Colonic mucosa (tissue), 4 donors: ENCODE measurements at regions not wholly inside any gene's neighbourhood (a gene's known extent, or its start where the extent isn't known, plus 50 kb on each side); places are given as distances from the start of the nearest gene placed in this dataset.

Experiments used
- DNase-seq: peaks from one replicate; pipeline ENCODE4 v3.0.0-alpha.2; 2020
- H3K27ac ChIP-seq: fragments of 200-600 bp; one replicate; pipeline ENCODE4 v1.8.0; 2021
- H3K27me3 ChIP-seq: fragments of 200-600 bp; one replicate; pipeline ENCODE4 v1.8.0; 2021
- H3K36me3 ChIP-seq: fragments of 200-600 bp; one replicate; pipeline ENCODE4 v1.8.0; 2021
- H3K4me1 ChIP-seq: fragments of 200-600 bp; one replicate; pipeline ENCODE4 v1.8.0; 2021; ENCODE audit warnings: mild to moderate bottlenecking
- H3K4me3 ChIP-seq: fragments of 200-600 bp; one replicate; pipeline ENCODE4 v1.8.0; 2021
- H3K9ac ChIP-seq, 2 donors: one replicate each; pipeline ENCODE4 v1.7.0; 2013; ENCODE audit warnings: control low read depth in 2 of 2, low read depth in 2 of 2, low read length in 2 of 2
- H3K9me3 ChIP-seq: fragments of 200-600 bp; one replicate; pipeline ENCODE4 v1.8.0; 2021
- intact Hi-C: fragments of 100-400 bp; cut with DNase I; formaldehyde crosslinking; loops from one replicate; pipeline ENCODE4 v1.14.1; 2022
- TF ChIP-seq, protein P1 (sequence below): fragments of 200-600 bp; IDR thresholded peaks from one replicate; pipeline ENCODE4 v1.8.0; 2022; ENCODE audit warnings: antibody characterized with exemption, mild to moderate bottlenecking
- donor health status: healthy.
- donor health status: DM: no; HTN: no; CAD: no.
- donor health status: DM: no; HTN: no; CAD: no.

DNA sequence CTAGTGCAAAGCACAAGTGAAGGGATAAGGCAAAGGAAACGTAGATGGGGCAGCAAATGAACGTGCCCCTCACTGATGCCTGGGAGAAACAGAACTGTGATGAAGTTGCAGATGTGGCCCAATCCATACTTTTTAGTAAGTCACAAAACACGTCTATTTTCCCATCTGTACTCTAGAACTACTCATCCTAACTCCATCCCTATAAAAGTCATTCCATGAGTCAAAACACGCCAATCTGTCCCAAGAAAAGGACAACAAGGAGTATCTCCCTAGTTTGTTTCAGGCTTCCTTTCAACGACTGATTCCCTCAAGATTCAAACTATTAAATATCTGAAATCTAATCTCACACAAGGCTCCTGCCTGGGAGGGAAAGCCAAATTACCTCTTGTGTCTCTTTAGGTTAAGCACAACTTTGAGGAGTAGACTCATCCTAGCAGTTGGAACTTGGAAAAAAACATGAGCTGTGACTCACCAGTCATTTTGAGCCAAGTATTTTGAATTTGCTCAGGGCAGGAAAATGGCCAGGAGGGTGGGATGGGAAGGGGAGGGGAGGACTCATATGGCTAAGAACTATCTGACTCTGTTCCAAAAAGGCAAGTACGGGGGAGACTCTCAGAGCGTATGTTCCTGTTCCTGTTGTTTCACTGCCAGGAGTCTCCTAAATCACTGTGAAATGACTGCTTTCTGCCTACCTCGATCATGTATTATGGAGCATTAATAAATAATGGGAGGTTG, 214.5 kb upstream of the CAMK1G start:
- Histone ChIP-seq H3K9ac (no peak overlapping the region), H3K9me3 (no peaks in the 10 kb centered on the region), H3K4me3 (no peak overlapping the region), H3K4me1 (no peaks in the 10 kb centered on the region), H3K36me3 (no peaks in the 10 kb centered on the region), H3K27me3 (no peaks in the 10 kb centered on the region), H3K27ac (no peak overlapping the region)
- no peak for DNase-seq
- intact Hi-C loops: no loop called here
- TF ChIP-seq, protein P1, sequence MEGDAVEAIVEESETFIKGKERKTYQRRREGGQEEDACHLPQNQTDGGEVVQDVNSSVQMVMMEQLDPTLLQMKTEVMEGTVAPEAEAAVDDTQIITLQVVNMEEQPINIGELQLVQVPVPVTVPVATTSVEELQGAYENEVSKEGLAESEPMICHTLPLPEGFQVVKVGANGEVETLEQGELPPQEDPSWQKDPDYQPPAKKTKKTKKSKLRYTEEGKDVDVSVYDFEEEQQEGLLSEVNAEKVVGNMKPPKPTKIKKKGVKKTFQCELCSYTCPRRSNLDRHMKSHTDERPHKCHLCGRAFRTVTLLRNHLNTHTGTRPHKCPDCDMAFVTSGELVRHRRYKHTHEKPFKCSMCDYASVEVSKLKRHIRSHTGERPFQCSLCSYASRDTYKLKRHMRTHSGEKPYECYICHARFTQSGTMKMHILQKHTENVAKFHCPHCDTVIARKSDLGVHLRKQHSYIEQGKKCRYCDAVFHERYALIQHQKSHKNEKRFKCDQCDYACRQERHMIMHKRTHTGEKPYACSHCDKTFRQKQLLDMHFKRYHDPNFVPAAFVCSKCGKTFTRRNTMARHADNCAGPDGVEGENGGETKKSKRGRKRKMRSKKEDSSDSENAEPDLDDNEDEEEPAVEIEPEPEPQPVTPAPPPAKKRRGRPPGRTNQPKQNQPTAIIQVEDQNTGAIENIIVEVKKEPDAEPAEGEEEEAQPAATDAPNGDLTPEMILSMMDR: no peak

GRCh38 chr1:209370241-209370995, 213.1 kb upstream of the CAMK1G start:
- Histone ChIP-seq H3K4me1 (no peaks in the 10 kb centered on the region), H3K9ac (no peak overlapping the region), H3K4me3 (no peak overlapping the region), H3K9me3 (no peaks in the 10 kb centered on the region), H3K27me3 (no peaks in the 10 kb centered on the region), H3K27ac (no peak overlapping the region), H3K36me3 (no peaks in the 10 kb centered on the region)
- no peak for DNase-seq
- intact Hi-C loops: no loop called here
- TF ChIP-seq, protein P1: no peak

- Histone ChIP-seq H3K27ac (no peak overlapping the region), H3K27me3 (no peaks in the 10 kb centered on the region), H3K9me3 (no peaks in the 10 kb centered on the region), H3K9ac (no peak overlapping the region), H3K4me3 (no peak overlapping the region), H3K4me1 (no peaks in the 10 kb centered on the region), H3K36me3 (no peaks in the 10 kb centered on the region)
- intact Hi-C loops: no loop called here
- TF ChIP-seq, protein P1: no peak
- DNase-seq: no peak
These were observed 208.4 kb upstream of the CAMK1G start for GRCh38 chr1:209375097-209375496.

DNA sequence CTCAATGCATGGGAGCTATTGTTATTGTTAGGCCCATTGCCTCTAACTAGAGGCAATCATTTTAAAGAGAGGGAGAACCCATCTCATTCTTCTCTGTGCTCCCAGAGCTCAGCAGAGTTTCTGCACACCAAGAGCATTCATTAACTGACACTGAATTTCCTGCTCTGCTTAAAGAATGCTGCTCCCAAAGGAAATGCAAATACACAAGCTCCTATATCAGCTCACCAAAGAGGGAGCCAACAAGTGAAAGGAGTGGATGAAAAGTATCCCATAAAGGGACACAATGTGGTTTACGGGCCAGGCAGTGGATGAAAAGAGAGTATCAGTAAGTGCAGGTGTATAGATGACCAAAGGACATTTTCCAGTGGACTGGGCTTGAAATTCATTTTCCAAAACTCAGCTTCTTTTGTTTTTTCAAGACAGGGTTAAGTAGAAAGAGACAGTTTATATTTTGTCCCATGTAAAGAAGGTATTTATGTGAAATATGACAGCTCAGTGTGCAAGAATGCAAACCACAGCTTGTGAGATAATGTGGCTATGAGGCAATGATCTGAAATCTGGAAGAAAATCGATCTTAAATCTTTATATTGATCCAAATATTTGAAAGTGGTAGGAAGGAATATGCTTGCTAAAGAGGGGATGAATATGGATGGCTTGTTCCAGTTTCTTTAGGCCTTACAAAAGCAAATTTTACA, 207.7 kb upstream of the CAMK1G start:
- H3K4me1 ChIP-seq: no peaks in the 10 kb centered on the region
- DNase-seq: no peak
- no peak overlapping the region for H3K4me3 ChIP-seq
- no peaks in the 10 kb centered on the region for H3K27me3 ChIP-seq
- H3K9ac ChIP-seq: no peak overlapping the region
- H3K9me3 ChIP-seq: no peaks in the 10 kb centered on the region
- TF ChIP-seq, protein P1: no peak
- no peaks in the 10 kb centered on the region for H3K36me3 ChIP-seq
- H3K27ac ChIP-seq: no peak overlapping the region
- intact Hi-C loops: no loop called here

- no peak overlapping the region for H3K9ac ChIP-seq
- no peak overlapping the region for H3K4me3 ChIP-seq
- no peaks in the 10 kb centered on the region for H3K9me3 ChIP-seq
- no peaks in the 10 kb centered on the region for H3K4me1 ChIP-seq
- no peak for DNase-seq
- intact Hi-C loops: no loop called here
- no peaks in the 10 kb centered on the region for H3K36me3 ChIP-seq
- TF ChIP-seq, protein P1: no peak
- no peaks in the 10 kb centered on the region for H3K27me3 ChIP-seq
- no peak overlapping the region for H3K27ac ChIP-seq
These were observed 206.7 kb upstream of the CAMK1G start for GRCh38 chr1:209376774-209377173.
